ENCODE measurements at regions not wholly inside any gene's neighbourhood (a gene's known extent, or its start where the extent isn't known, plus 50 kb on each side); places are given as distances from the start of the nearest gene placed in this dataset.

DNA sequence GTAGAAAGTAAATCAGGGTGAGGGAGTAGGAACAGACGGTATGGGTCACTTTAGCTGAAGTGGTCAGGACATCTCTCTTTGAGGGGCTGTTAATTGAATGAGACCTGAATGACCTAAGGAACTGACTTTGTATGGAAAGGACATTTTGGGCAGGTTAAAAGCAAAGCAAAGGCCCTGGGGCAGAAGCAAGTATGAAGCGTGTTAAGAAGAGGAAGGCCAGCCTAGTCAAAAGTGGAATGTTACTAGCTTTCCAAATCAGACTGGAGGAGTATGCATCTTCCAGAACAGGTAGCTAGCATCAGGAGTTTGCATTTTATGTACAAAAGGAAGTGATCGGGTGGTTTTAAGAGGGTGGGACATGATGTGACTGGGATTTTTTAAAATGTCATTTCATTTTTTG, 70.9 kb upstream of the PCGF5 start:
- H3K4me3 ChIP-seq: no peak overlapping the region
- H3K9me3 ChIP-seq: no peaks in the 10 kb centered on the region
- H3K27me3 ChIP-seq: no peaks in the 10 kb centered on the region
- no peak for DNase-seq (ENCODE audit: low spot score in 2 of 2)
- WGBS, 2 donors: 87 to 91% methylated on average over 3 of the region's 3 CpGs
- H3K4me1 ChIP-seq: no peaks in the 10 kb centered on the region
- TF ChIP-seq EP300 (IDR thresholded peaks at IDR 0.05) (no peak), POLR2A (IDR thresholded peaks at IDR 0.05) (no peak), CTCF (IDR thresholded peaks at IDR 0.05) (no peak)
- no peaks in the 10 kb centered on the region for H3K36me3 ChIP-seq
- no peak overlapping the region for H3K27ac ChIP-seq

DNA sequence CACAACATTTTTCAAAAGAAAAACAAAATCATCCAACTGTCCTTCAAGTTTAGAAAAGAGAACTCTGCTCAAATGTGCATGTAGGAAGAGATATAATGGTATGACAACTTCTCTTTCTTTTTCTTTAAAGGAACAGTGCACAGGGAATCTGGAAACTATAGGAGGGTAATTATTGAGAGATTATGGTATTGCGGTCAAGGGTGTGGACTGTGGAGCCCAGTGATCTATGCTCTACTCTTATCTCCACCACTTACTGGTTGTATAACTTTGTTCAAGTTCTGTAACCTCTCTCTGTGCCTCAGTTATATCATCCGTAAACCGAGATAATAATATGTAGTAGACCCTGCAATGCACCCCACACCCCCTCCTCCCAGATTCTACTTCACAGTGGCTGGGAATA, 69.8 kb upstream of the PCGF5 start:
- TF ChIP-seq EP300 (IDR thresholded peaks at IDR 0.05) (no peak), CTCF (IDR thresholded peaks at IDR 0.05) (no peak), POLR2A (IDR thresholded peaks at IDR 0.05) (no peak)

GRCh38 chr10:91153508-91153907, 67.0 kb upstream of the PCGF5 start:
- Histone ChIP-seq H3K9me3 (no peaks in the 10 kb centered on the region), H3K27ac (no peak overlapping the region), H3K4me1 (no peaks in the 10 kb centered on the region), H3K4me3 (no peak overlapping the region), H3K27me3 (no peaks in the 10 kb centered on the region), H3K36me3 (no peaks in the 10 kb centered on the region)
- TF ChIP-seq EP300 (IDR thresholded peaks at IDR 0.05) (no peak), CTCF (IDR thresholded peaks at IDR 0.05) (no peak), POLR2A (IDR thresholded peaks at IDR 0.05) (no peak)
- no peak for DNase-seq (ENCODE audit: low spot score in 2 of 2)
- WGBS, 2 donors: 93% methylated on average over 14 to 29 of the region's 29 CpGs

More for the DNA sequence above, 69.8 kb upstream of the PCGF5 start:
- Histone ChIP-seq H3K4me3 (no peak overlapping the region), H3K4me1 (no peaks in the 10 kb centered on the region), H3K9me3 (no peaks in the 10 kb centered on the region), H3K36me3 (no peaks in the 10 kb centered on the region), H3K27me3 (no peaks in the 10 kb centered on the region), H3K27ac (no peak overlapping the region)
- WGBS, 2 donors: 89 to 96% methylated on average over 3 of the region's 3 CpGs
- DNase-seq (ENCODE audit: low spot score in 2 of 2): no peak

- Histone ChIP-seq H3K27ac (no peak overlapping the region), H3K4me3 (no peak overlapping the region), H3K9me3 (no peaks in the 10 kb centered on the region), H3K36me3 (no peaks in the 10 kb centered on the region), H3K4me1 (no peaks in the 10 kb centered on the region), H3K27me3 (no peaks in the 10 kb centered on the region)
- no peak for DNase-seq (ENCODE audit: low spot score in 2 of 2)
- TF ChIP-seq POLR2A (IDR thresholded peaks at IDR 0.05): no peak
- no peak for TF ChIP-seq EP300 (IDR thresholded peaks at IDR 0.05)
- TF ChIP-seq CTCF (IDR thresholded peaks at IDR 0.05): no peak
- 85 to 88% methylated on average over 2 of the region's 2 CpGs for WGBS, 2 donors
Observed at GRCh38 chr10:91154842-91155241, 65.6 kb upstream of the PCGF5 start.

GRCh38 chr10:91156196-91156595, 64.3 kb upstream of the PCGF5 start:
- Histone ChIP-seq H3K4me1 (no peaks in the 10 kb centered on the region), H3K27ac (no peak overlapping the region), H3K36me3 (no peaks in the 10 kb centered on the region), H3K27me3 (no peaks in the 10 kb centered on the region), H3K9me3 (no peaks in the 10 kb centered on the region), H3K4me3 (no peak overlapping the region)
- TF ChIP-seq POLR2A (IDR thresholded peaks at IDR 0.05) (no peak), EP300 (IDR thresholded peaks at IDR 0.05) (no peak), CTCF (IDR thresholded peaks at IDR 0.05) (no peak)
- 61 to 81% methylated on average over 2 of the region's 2 CpGs for WGBS, 2 donors
- DNase-seq (ENCODE audit: low spot score in 2 of 2): no peak

All from tibial nerve (tissue), 4 donors.